ENCODE measurements at regions not wholly inside any gene's neighbourhood (a gene's known extent, or its start where the extent isn't known, plus 50 kb on each side); places are given as distances from the start of the nearest gene placed in this dataset.
"Not testable (repeated sequence)": the region's sequence is repeated elsewhere in the genome, so short reads cannot be mapped to it uniquely, and the experiment has no call there.

- not testable (repeated sequence) for TF ChIP-seq NPAS2 (CRISPR knock-in tag; IDR thresholded peaks at IDR 0.05; ENCODE audit: borderline replicate concordance); CTCF (IDR thresholded peaks at IDR 0.05); MYC (IDR thresholded peaks at IDR 0.05; ENCODE audit: borderline replicate concordance, low read length); SREBF2 (IDR thresholded peaks at IDR 0.05); SMC3 (IDR thresholded peaks at IDR 0.05); ZSCAN20 (CRISPR knock-in tag; IDR thresholded peaks at IDR 0.05)
Observed at GRCh38 chr9:85805134-85806005, 63.6 kb upstream of the AGTPBP1 start.

Measured in A549 (cell line).